Skin of body (tissue), 1 donor: ENCODE measurements at regions not wholly inside any gene's neighbourhood (a gene's known extent, or its start where the extent isn't known, plus 50 kb on each side); places are given as distances from the start of the nearest gene placed in this dataset.
"Not testable (repeated sequence)": the region's sequence is repeated elsewhere in the genome, so short reads cannot be mapped to it uniquely, and the experiment has no call there.

Experiments used
- DNase-seq: peaks from one replicate; lab custom pipeline; 2025; lab: John Stamatoyannopoulos, UW

DNA sequence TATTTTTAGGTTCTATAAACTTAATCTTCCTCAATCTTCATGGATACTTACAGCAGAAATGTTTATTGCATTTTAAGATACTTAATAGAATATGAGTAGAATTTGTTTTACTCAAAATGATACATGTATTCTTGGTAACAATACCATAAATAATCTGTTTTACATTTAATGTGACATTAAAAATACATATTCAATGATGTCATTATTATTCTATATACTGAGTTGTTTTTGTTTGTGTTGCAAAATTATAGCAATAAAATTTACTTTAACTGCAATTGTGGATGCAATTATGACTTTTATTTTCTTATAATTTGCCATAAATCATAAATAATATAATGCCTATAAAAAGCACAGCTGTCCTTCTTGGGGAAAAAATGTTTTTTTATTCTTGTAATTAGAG, 275.9 kb upstream of the CCNG1 start:
- DNase-seq, result no peak

DNA sequence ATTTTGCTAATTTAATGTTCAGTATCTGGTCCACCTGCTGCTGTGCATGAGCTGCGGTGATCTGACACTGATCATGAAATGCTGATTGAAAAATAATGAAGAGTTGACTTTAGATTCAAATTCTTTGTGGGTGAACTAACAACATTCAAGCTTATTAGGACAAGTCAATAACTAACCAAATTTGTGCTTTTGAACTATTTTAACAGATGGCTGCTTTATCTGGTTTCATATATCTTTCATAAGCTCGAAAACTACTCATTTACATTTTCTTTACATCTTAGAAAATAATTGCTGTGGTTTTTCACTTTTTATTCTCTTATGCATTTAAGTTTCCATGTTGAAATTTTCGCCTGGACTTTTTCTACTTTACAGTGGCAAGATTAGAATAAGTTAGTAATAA, 274.8 kb upstream of the CCNG1 start:
- DNase-seq, result no peak

GRCh38 chr5:163163858-163164257, 273.5 kb upstream of the CCNG1 start:
- no peak for DNase-seq

DNA sequence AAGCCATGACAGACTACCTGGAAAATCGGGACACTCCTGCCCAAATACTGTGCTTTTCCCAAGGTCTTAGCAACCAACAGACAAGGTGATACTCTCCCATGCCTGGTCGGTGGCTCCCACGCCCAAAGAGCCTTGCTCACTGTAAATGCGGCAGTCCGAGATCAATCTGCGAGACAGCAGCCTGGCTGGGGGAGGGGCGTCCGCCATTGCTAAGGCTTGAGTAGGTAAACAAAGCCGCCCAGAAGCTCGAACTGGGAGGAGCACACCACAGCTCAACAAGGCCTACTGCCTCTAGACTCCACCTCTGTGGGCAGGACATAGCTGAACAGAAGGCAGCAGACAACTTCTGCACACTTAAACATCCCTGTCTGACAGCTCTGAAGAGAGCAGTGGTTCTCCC, 272.1 kb upstream of the CCNG1 start:
- DNase-seq, result no peak

DNA sequence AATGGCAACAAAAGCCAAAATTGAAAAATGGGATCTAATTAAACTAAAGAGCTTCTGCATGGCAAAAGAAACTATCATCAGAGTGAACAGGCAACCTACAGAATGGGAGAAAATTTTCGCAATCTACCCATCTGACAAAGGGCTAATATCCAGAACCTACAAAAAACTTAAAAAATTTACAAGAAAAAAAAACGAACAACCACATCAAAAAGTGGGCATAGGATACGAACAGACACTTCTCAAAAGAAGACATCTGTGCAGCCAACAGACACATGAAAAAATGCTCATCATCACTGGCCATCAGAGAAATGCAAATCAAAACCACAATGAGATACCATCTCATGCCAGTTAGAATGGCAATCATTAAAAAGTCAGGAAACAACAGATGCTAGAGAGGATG, 267.2 kb upstream of the CCNG1 start:
- not testable (repeated sequence) for DNase-seq

DNA sequence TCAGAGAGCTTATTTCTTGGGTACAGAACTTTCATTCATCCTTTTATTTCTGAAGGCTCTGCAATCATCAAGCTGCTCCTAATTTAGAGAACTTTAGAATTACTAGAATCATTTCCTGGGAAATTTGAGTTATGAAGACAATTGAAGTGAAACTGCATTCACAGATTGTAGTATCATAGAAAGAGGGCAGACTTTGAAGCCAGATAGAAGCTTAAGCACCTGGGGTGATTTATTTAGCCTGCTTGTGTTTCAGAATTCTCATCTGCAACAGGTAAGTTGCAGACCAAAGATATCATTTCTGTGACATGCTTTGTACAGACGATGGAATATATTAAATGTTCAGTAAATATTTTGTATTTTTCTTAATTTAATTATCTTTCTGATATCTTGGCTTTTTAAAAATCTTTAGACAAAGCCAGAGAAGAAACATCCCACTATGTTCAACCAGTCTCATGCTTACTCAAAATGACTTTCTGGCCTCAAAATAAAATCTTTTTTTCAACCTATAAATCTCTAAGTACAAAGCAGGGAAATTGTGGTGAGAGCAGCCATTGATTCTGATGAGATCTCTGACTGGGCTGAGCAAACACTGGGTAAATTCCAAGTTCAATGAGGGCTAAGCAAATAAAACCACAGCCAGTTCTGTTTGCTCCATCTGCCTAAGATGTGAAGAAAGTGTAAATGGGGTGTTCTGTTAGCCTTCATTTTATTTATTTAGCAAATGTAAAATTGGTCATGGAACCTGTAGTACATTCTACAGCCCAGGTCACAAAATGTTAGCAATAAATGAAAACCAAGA, 264.7 kb upstream of the CCNG1 start:
- no peak for DNase-seq

- no peak for DNase-seq
Observed at GRCh38 chr5:163177971-163178370, 259.4 kb upstream of the CCNG1 start.

GRCh38 chr5:163185315-163185714, 252.1 kb upstream of the CCNG1 start:
- no peak for DNase-seq

GRCh38 chr5:163189023-163189553, 248.3 kb upstream of the CCNG1 start:
- DNase-seq, result no peak

GRCh38 chr5:163190283-163190682, 247.1 kb upstream of the CCNG1 start:
- DNase-seq, result no peak

DNA sequence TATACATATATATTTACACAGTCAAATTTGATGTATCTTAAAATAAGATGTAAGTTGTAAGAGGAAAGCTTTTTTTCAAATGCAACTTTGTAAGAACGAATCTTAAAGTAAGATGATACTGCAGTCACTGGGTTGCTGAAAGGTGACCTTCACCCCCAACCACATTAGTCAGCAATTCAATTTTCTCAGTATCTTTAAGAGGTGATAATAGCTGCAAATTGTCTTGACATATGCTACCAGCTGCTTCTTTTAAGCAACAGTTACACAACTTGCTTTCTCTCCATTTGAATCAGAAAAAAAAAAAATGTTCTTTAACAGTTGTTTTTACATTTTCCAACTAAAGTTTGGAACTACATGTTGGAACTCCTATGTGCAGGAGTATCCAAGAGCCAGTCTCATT, 246.6 kb upstream of the CCNG1 start:
- DNase-seq, result no peak

GRCh38 chr5:163193886-163194285, 243.5 kb upstream of the CCNG1 start:
- no peak for DNase-seq

DNA sequence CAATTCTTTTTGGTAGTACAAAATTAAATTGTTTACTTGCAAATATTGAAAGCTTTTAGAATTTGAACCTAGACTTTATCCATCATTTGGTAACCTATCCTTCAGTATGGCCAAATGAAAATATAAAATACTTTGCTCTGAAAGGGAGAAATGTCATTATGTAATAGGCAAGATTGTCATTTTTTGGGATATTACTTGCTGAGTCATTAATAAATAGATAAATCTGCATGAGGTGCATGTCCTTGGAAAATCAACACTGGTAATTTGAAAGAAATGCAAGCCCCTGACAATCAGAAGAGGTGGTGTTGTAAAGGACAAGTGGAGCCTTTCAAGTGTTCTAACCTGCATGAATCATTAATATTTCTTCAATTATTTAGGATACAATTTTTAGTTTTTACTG, 231.8 kb upstream of the CCNG1 start:
- DNase-seq, result no peak

- no peak for DNase-seq
Observed at GRCh38 chr5:163221581-163221980, 215.8 kb upstream of the CCNG1 start.

GRCh38 chr5:163222982-163223381, 214.4 kb upstream of the CCNG1 start:
- no peak for DNase-seq

- DNase-seq, result no peak
Observed at GRCh38 chr5:163244445-163244987, 192.9 kb upstream of the CCNG1 start.

GRCh38 chr5:163245584-163245983, 191.8 kb upstream of the CCNG1 start:
- no peak for DNase-seq

- no peak for DNase-seq
Observed at GRCh38 chr5:163248333-163248732, 189.1 kb upstream of the CCNG1 start.

- DNase-seq, result no peak
Observed at GRCh38 chr5:163248871-163249270, 188.5 kb upstream of the CCNG1 start.

DNA sequence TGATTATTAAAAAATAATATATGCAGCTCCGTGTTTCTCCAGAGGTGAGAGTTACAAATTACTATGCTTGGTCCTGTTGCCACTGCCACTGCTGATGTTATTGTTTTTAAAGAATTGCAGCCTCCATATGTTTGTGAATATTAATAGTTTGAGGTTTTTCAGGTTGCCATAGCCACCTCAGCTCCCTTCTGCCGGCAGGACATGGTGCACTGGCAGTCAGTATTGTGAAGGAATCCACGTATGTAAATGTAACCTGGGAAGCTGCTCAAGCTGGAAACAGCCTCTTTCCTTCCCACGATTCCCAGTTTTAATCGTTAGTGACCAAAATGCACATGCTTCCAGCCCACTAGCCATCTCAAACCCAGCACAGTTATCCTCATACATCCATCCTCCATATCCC, 184.4 kb upstream of the CCNG1 start:
- no peak for DNase-seq

GRCh38 chr5:163259495-163259894, 177.9 kb upstream of the CCNG1 start:
- no peak for DNase-seq

DNA sequence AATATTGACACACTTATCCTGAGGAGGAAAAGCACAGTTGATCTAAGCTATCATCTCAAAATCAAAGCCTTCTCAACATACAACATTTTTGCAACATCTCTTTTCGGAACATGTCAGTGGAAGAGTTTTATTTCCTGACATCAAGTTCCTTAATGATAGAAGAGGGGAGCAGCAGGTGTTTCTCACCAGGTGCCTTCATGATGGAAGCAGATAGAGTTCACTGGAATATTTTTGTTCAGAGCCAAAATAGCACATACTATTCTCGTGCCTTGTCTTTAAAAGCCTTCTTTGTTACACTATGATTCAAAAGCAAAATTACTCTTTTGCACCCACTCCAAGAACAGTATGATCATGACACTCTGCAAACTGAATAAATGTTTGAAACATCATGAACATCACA, 176.9 kb upstream of the CCNG1 start:
- no peak for DNase-seq

GRCh38 chr5:163260961-163261360, 176.4 kb upstream of the CCNG1 start:
- no peak for DNase-seq
